Epithelial cell of prostate (primary cell): ENCODE measurements at regions not wholly inside any gene's neighbourhood (a gene's known extent, or its start where the extent isn't known, plus 50 kb on each side); places are given as distances from the start of the nearest gene placed in this dataset.

Source experiments
- DNase-seq: peaks from one replicate; pipeline ENCODE4 v3.0.0-alpha.2; 2011; ENCODE audit warnings: low read depth, low spot score
- H3K27ac ChIP-seq: fragments of 450-650 bp; 2 replicates; pipeline ENCODE4 v1.5.1; 2017; ENCODE audit warnings: mild to moderate bottlenecking

- no peak overlapping the region for H3K27ac ChIP-seq
- DNase-seq, result no peak
Observed at GRCh38 chr4:137347371-137347770, 184.9 kb downstream of the PCDH18 start.

- DNase-seq, result no peak
Observed at GRCh38 chr4:137345597-137345996, 186.7 kb downstream of the PCDH18 start.

GRCh38 chr4:137343221-137343620, 189.1 kb downstream of the PCDH18 start:
- DNase-seq, result no peak
- no peak overlapping the region for H3K27ac ChIP-seq

More at GRCh38 chr4:137345597-137345996, 186.7 kb downstream of the PCDH18 start:
- H3K27ac ChIP-seq, result no peak overlapping the region

- H3K27ac ChIP-seq, result no peak overlapping the region
- DNase-seq, result no peak
Observed at GRCh38 chr4:137333031-137333430, 199.3 kb downstream of the PCDH18 start.

- no peak overlapping the region for H3K27ac ChIP-seq
- no peak for DNase-seq
Observed at GRCh38 chr4:137312257-137312656, 220.0 kb downstream of the PCDH18 start.

- no peak overlapping the region for H3K27ac ChIP-seq
- DNase-seq, result no peak
Observed at GRCh38 chr4:137310593-137311490, 221.5 kb downstream of the PCDH18 start.

- H3K27ac ChIP-seq, result no peak overlapping the region
- DNase-seq, result no peak
Observed at GRCh38 chr4:137310166-137310565, 222.1 kb downstream of the PCDH18 start.

GRCh38 chr4:137309424-137309823, 222.9 kb downstream of the PCDH18 start:
- H3K27ac ChIP-seq, result no peak overlapping the region
- no peak for DNase-seq

GRCh38 chr4:137307806-137308205, 224.5 kb downstream of the PCDH18 start:
- DNase-seq, result no peak
- no peak overlapping the region for H3K27ac ChIP-seq

- DNase-seq, result no peak
- H3K27ac ChIP-seq, result no peak overlapping the region
Observed at GRCh38 chr4:137300776-137301175, 231.5 kb downstream of the PCDH18 start.

GRCh38 chr4:137299281-137299680, 233.0 kb downstream of the PCDH18 start:
- H3K27ac ChIP-seq, result no peak overlapping the region

GRCh38 chr4:137293281-137293680, 239.0 kb downstream of the PCDH18 start:
- no peak for DNase-seq
- H3K27ac ChIP-seq, result no peak overlapping the region

More at GRCh38 chr4:137299281-137299680, 233.0 kb downstream of the PCDH18 start:
- DNase-seq, result no peak

GRCh38 chr4:137283737-137284136, 248.6 kb downstream of the PCDH18 start:
- no peak for DNase-seq
- no peak overlapping the region for H3K27ac ChIP-seq

GRCh38 chr4:137278431-137278830, 253.9 kb downstream of the PCDH18 start:
- DNase-seq, result no peak
- no peak overlapping the region for H3K27ac ChIP-seq

GRCh38 chr4:137274404-137274803, 257.9 kb downstream of the PCDH18 start:
- DNase-seq, result no peak
- no peak overlapping the region for H3K27ac ChIP-seq

- DNase-seq, result no peak
- H3K27ac ChIP-seq, result no peak overlapping the region
Observed at GRCh38 chr4:137267024-137267423, 265.3 kb downstream of the PCDH18 start.

- no peak overlapping the region for H3K27ac ChIP-seq
- no peak for DNase-seq
Observed at GRCh38 chr4:137266511-137266910, 265.8 kb downstream of the PCDH18 start.

- no peak overlapping the region for H3K27ac ChIP-seq
- no peak for DNase-seq
Observed at GRCh38 chr4:137263206-137263605, 269.1 kb downstream of the PCDH18 start.

GRCh38 chr4:137253949-137254348, 278.3 kb downstream of the PCDH18 start:
- no peak for DNase-seq

GRCh38 chr4:137249112-137249511, 283.2 kb downstream of the PCDH18 start:
- no peak overlapping the region for H3K27ac ChIP-seq
- no peak for DNase-seq

More at GRCh38 chr4:137253949-137254348, 278.3 kb downstream of the PCDH18 start:
- H3K27ac ChIP-seq, result no peak overlapping the region

- no peak overlapping the region for H3K27ac ChIP-seq
- no peak for DNase-seq
Observed at GRCh38 chr4:137238456-137239162, 293.7 kb downstream of the PCDH18 start.
